ENCODE measurements at regions not wholly inside any gene's neighbourhood (a gene's known extent, or its start where the extent isn't known, plus 50 kb on each side); places are given as distances from the start of the nearest gene placed in this dataset.

GRCh38 chr18:25853691-25854433 is 236.6 kb downstream of the SS18 start:
- no peak for DNase-seq (ENCODE audit: low read depth)
- no peak overlapping the region for H3K4me3 ChIP-seq (ENCODE audit: control insufficient read depth, low read depth, low read length)
- no peak for TF ChIP-seq CTCF (conservative IDR thresholded peaks at IDR 0.05; ENCODE audit: control insufficient read depth, insufficient read depth, low read depth, low read length)

- no peak for DNase-seq (ENCODE audit: low read depth)
- TF ChIP-seq CTCF (conservative IDR thresholded peaks at IDR 0.05; ENCODE audit: control insufficient read depth, insufficient read depth, low read depth, low read length), result no peak
- no peak overlapping the region for H3K4me3 ChIP-seq (ENCODE audit: control insufficient read depth, low read depth, low read length)
Observed at GRCh38 chr18:25843791-25844190, 246.6 kb downstream of the SS18 start.

- no peak for TF ChIP-seq CTCF (conservative IDR thresholded peaks at IDR 0.05; ENCODE audit: control insufficient read depth, insufficient read depth, low read depth, low read length)
- no peak overlapping the region for H3K4me3 ChIP-seq (ENCODE audit: control insufficient read depth, low read depth, low read length)
- no peak for DNase-seq (ENCODE audit: low read depth)
Observed at GRCh38 chr18:25842665-25843064, 247.7 kb downstream of the SS18 start.

- no peak overlapping the region for H3K4me3 ChIP-seq (ENCODE audit: control insufficient read depth, low read depth, low read length)
- no peak for DNase-seq (ENCODE audit: low read depth)
- TF ChIP-seq CTCF (conservative IDR thresholded peaks at IDR 0.05; ENCODE audit: control insufficient read depth, insufficient read depth, low read depth, low read length), result no peak
Observed at GRCh38 chr18:25834061-25834460, 256.4 kb downstream of the SS18 start.

- peak; percentile 93 for TF ChIP-seq CTCF (conservative IDR thresholded peaks at IDR 0.05; ENCODE audit: control insufficient read depth, insufficient read depth, low read depth, low read length)
- DNase-seq (ENCODE audit: low read depth), result peak; percentile 68
Observed at GRCh38 chr18:25832001-25832604, 258.3 kb downstream of the SS18 start.

GRCh38 chr18:25831301-25831701 is 259.1 kb downstream of the SS18 start:
- TF ChIP-seq CTCF (conservative IDR thresholded peaks at IDR 0.05; ENCODE audit: control insufficient read depth, insufficient read depth, low read depth, low read length), result no peak
- DNase-seq (ENCODE audit: low read depth), result peak; percentile 21
- no peak overlapping the region for H3K4me3 ChIP-seq (ENCODE audit: control insufficient read depth, low read depth, low read length)

More at GRCh38 chr18:25832001-25832604, 258.3 kb downstream of the SS18 start:
- no peak overlapping the region for H3K4me3 ChIP-seq (ENCODE audit: control insufficient read depth, low read depth, low read length)

Measured in fibroblast of mammary gland (primary cell).